Stimulated activated naive CD4-positive, alpha-beta T cell treated with Interleukin-2 at 50 U/mL for 16 hours (primary cell): ENCODE measurements at regions not wholly inside any gene's neighbourhood (a gene's known extent, or its start where the extent isn't known, plus 50 kb on each side); places are given as distances from the start of the nearest gene placed in this dataset.

ENCODE experiments used
- DNase-seq: peaks from one replicate; lab custom pipeline; 2025; lab: John Stamatoyannopoulos, UW

DNA sequence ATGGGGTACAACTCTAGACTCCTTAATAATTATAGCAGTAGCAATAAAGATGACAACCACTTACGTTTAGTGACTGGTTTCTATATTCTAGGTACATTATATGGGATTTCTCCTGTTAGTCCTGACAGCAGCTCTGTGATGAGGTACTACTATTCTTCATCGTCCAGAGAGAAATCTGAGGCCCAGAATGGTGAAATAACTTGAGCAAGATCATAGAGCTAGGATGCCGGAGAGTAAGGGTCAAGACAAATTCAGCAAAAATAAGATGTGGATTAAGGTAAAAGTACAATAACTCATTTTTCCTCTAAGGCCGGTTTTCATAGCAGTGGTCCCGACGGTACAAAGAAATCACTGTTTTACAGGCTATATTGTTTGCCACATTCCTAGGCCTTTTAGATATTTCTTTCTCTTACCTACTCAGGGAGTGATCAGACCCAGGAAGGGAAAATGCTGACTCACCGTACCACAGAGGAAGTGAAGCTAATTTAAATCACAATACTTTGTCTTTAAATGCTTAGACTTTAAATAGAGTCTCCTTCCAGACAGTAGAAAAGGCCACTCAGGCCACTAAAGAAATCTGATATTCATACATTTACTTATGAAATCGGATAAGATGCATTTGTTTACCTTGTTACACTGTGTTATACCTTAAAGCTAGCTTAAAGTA lies 2023.0 kb upstream of the AGA start:
- no peak for DNase-seq

GRCh38 chr4:179467878-179468277 lies 2025.6 kb upstream of the AGA start:
- DNase-seq, result no peak

- DNase-seq, result no peak
These were observed 2029.9 kb upstream of the AGA start for GRCh38 chr4:179472164-179472563.

DNA sequence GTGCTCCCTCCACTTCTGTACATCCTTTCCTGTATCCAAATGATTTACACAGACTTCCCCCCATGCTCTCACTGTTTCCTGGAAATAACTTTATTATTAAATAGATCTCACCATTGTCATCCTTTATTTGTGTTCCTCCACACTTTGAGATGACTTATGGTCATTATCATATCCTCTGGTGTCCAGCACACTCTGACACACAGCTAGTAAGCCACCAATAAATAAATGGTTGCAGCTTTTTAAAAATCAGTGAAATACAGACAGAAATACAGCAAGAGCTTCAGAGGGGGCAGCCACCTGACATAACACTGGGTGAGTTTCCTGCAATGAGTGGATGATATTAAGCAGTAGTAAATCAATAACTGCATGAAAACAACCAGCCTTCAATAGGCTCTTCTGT lies 2036.4 kb upstream of the AGA start:
- no peak for DNase-seq

- no peak for DNase-seq
These were observed 2043.5 kb upstream of the AGA start for GRCh38 chr4:179485781-179486180.

GRCh38 chr4:179486570-179487335 lies 2044.5 kb upstream of the AGA start:
- no peak for DNase-seq

GRCh38 chr4:179492260-179493080 lies 2050.2 kb upstream of the AGA start:
- DNase-seq, result no peak

- DNase-seq, result no peak
These were observed 2061.7 kb upstream of the AGA start for GRCh38 chr4:179503976-179504375.

GRCh38 chr4:179509489-179509888 lies 2067.3 kb upstream of the AGA start:
- no peak for DNase-seq

DNA sequence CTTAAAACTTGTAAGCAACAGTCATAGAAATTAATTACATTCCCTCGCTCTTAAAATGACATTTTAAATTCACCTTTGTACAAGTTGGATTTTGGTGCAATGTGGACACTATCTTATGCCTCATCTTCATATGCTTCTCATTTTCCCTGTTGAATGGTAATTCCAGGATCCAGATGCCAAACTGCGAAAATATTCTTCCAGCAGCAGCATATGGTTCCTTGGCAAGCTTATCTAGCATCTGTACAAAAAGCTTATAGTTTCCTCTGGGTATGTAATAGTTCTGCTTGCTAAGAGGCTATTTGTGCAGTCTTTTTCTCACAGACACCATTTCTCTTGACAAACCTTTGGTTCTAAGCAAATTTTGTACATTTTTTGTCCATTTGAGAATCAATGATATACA lies 2079.7 kb upstream of the AGA start:
- DNase-seq, result no peak

DNA sequence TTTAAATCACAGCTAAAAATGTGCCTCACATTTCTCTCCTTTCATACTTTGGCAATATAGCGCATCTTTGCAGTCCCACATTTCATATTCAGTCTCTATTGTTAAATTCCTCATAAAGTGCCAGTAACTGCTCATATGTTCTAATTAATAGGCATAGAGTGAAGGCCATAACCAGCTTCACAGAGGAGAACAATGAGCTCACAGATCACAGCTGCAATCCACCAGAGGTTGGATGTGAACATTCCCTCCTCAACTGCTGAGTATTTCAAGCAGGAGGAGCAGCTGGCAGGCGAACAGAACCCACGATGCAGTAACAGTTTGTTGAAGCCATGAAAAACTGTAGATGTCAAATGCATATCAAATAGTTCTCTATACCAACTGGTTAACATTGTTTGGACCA lies 2088.7 kb upstream of the AGA start:
- no peak for DNase-seq

DNA sequence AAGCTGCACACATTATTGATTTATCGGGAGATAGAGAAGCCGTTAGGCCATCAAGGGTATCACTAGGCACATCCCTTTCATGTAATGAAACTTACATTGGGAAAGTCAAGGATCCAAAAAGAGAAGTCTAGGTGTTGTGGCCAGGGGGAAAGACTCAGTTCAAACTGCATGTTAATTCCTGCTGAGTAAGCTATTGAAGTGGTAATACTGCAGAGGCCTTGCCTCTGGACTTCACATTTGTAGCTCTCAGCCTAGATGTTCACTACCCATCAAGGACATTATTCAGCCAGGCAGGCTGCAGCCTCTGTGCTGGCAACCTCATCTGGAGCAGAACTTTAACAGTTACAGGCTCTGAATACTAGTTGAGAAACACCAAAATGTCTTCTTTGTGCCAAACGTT lies 2094.5 kb upstream of the AGA start:
- no peak for DNase-seq

DNA sequence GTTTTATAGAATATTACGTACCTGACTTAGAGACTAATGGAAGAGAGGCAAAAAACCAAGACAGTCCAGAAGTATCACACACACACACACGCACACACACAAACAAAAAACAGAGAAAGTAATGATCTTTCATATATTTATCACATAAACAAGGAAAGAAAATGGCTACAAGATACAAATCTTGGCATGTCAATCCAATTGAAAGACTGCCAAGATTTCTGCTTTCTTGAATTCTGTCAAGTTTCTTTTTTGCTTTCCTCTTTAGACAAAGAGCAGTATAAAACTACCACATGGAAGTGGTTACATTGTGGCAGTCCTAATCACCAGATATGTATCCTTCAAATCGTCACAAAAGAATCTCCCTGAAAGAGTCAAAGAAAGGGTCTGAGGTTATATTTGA lies 2097.4 kb upstream of the AGA start:
- no peak for DNase-seq

GRCh38 chr4:179543771-179544170 lies 2101.5 kb upstream of the AGA start:
- DNase-seq, result no peak

DNA sequence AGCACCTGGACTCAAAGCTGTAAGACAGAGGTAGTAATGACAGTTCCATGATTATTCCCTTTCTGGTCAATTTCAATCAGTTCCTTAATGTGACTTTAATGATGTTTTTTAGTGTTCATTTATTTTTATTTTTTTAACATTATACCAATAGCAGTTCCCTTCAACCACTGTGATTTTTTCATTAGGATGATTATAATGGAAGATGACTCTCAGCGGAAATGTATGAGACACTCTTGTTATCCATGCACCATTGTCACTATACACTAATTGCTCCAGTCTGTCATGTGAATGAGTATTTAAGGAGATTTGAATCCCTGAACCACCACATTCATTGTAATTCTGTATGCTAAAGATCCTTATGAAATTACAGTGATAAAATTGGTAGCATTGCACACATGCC lies 2102.3 kb upstream of the AGA start:
- DNase-seq, result no peak

GRCh38 chr4:179552131-179552530 lies 2109.9 kb upstream of the AGA start:
- no peak for DNase-seq

GRCh38 chr4:179563741-179564140 lies 2121.5 kb upstream of the AGA start:
- no peak for DNase-seq

- DNase-seq, result no peak
These were observed 2127.3 kb upstream of the AGA start for GRCh38 chr4:179569549-179569948.

DNA sequence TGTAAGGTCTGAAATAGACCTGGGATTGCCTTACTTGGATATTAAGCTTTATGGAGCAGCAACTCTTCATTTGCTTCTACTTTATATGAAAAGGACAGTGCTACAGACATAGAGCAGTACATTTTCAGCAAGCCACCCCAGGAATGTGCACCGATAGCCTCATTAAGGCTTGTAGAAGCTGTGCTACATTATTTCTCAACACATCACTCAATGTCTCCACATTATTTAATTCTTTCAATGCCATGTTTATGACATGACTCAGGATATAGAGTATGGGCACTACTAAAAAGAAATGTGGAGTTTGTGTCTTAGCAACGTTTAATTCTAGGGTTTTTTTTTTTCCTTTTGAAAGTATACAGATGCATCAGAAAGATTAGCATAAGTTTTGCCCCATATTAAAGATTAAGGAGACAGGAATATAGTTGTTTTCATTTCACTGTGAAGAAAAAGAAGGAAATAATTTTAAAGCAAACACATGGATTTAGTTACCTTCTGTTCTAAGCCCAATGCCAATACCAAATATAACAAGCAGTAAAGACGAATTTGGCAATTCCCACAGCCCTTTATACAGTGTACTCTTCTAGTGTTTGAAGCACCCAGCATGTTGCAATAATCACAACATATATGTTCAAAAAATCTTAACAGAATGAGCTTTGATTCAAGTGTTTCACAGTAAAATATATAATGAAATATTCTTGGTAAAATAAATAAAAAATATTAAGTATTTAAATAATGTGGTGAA lies 2140.1 kb upstream of the AGA start:
- DNase-seq, result no peak

DNA sequence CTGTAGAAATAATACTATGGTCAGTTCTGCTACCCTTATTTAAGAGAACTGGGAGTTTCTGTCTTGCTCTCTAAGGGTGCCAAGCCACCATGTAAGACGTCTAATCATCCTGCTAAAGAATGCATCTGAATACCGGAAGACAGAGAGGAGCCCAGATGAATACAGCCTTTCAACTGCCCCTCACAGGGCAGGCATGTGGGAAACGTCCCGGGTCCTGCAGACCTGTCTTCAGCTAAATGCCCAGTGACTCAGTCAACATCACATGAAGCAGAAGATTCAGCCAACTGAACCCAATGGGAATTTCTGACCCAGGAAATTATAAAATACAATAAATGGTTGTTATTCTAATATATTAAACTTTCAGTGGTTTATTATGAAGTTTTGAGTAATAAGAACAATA lies 2141.0 kb upstream of the AGA start:
- no peak for DNase-seq

GRCh38 chr4:179584101-179584500 lies 2141.9 kb upstream of the AGA start:
- DNase-seq, result no peak

DNA sequence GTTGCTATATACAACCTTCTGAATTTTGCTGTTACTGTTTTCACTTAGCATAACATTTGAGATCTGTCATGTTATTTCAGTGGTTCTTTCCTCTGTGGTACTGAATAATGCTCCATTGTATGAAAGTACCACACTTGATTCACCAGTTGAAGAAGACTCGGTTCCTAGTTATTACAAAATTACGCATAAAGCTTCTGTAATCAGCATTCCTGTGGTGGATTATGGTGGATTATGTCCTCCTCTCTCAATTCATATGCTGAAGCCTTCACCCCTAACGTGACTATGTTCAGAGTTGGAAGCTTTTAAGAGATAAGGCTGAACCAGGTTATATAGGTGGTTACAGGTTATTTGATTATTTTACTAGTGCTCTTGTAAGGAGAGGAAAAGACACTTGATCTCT lies 2143.5 kb upstream of the AGA start:
- no peak for DNase-seq
